Type B pancreatic cell (in vitro differentiated cells): ENCODE measurements at regions not wholly inside any gene's neighbourhood (a gene's known extent, or its start where the extent isn't known, plus 50 kb on each side); places are given as distances from the start of the nearest gene placed in this dataset.

ENCODE experiments used
- DNase-seq: peaks from one replicate; pipeline ENCODE4 v3.0.0; 2021; ENCODE audit warnings: mixed read lengths; ENCODE audit not compliant: unreplicated experiment; ENCODE audit errors: extremely low spot score
- H3K27ac Mint-ChIP-seq: 2 replicates; pipeline ENCODE4 v1.8.0; 2021; ENCODE audit warnings: mild to moderate bottlenecking, mixed read lengths
- H3K27me3 Mint-ChIP-seq: 2 replicates; pipeline ENCODE4 v1.8.0; 2021; ENCODE audit warnings: mixed read lengths
- H3K36me3 Mint-ChIP-seq: 2 replicates; pipeline ENCODE4 v1.8.0; 2021; ENCODE audit warnings: mixed read lengths
- H3K4me1 Mint-ChIP-seq: one replicate; pipeline ENCODE4 v1.8.0; 2021; ENCODE audit warnings: mixed read lengths; ENCODE audit not compliant: unreplicated experiment
- H3K4me3 Mint-ChIP-seq: 2 replicates; pipeline ENCODE4 v1.8.0; 2021; ENCODE audit warnings: mild to moderate bottlenecking, mixed read lengths
- H3K9me3 Mint-ChIP-seq: 2 replicates; pipeline ENCODE4 v1.8.0; 2021; ENCODE audit warnings: mixed read lengths
- CTCF ChIP-seq: fragments of 200-600 bp; sonication (generic); conservative IDR thresholded peaks from 2 replicates; pipeline ENCODE4 v1.5.0; 2021; ENCODE audit warnings: antibody characterized with exemption, mild to moderate bottlenecking

DNA sequence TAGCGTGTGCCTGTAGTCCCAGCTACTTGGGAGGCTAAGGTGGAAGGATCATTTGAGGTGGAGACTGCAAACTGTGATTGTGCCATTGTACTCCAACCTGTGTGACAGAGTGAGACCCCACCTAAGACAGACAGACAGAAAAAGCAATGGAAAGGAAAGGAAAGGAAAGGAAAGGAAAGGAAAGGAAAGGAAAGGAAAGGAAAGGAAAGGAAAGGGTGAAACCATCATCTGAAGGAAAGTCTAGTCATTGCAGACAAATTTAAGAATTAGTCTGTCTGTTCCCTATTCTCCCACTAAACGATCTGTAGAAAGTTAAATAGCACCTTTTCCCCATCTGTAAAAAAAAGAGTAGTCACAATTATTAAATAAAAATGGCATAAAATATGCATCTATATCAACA lies 91.1 kb upstream of the SKAP2 start:
- Mint-ChIP-seq H3K9me3 (no peaks in the 10 kb centered on the region), H3K4me3 (no peak overlapping the region), H3K27ac (no peak overlapping the region), H3K4me1 (peaks cover 3% of the 10 kb centered on the region), H3K36me3 (no peaks in the 10 kb centered on the region), H3K27me3 (no peaks in the 10 kb centered on the region)
- no peak for DNase-seq
- TF ChIP-seq CTCF, result no peak

GRCh38 chr7:26954951-26955350 lies 90.6 kb upstream of the SKAP2 start:
- no peaks in the 10 kb centered on the region for H3K9me3 Mint-ChIP-seq
- H3K4me1 Mint-ChIP-seq, result peaks cover 3% of the 10 kb centered on the region
- no peaks in the 10 kb centered on the region for H3K36me3 Mint-ChIP-seq
- no peak overlapping the region for H3K27ac Mint-ChIP-seq
- no peak for DNase-seq
- H3K4me3 Mint-ChIP-seq, result no peak overlapping the region
- H3K27me3 Mint-ChIP-seq, result no peaks in the 10 kb centered on the region
- TF ChIP-seq CTCF, result no peak

- Mint-ChIP-seq H3K36me3 (no peaks in the 10 kb centered on the region), H3K27me3 (no peaks in the 10 kb centered on the region), H3K27ac (no peak overlapping the region), H3K9me3 (no peaks in the 10 kb centered on the region), H3K4me1 (peaks cover 17% of the 10 kb centered on the region), H3K4me3 (no peak overlapping the region)
- no peak for DNase-seq
- TF ChIP-seq CTCF, result no peak
These were observed 87.1 kb upstream of the SKAP2 start for GRCh38 chr7:26951407-26951950.

- no peaks in the 10 kb centered on the region for H3K36me3 Mint-ChIP-seq
- TF ChIP-seq CTCF, result no peak
- no peak overlapping the region for H3K27ac Mint-ChIP-seq
- no peaks in the 10 kb centered on the region for H3K27me3 Mint-ChIP-seq
- H3K4me3 Mint-ChIP-seq, result no peak overlapping the region
- H3K9me3 Mint-ChIP-seq, result no peaks in the 10 kb centered on the region
- H3K4me1 Mint-ChIP-seq, result peaks cover 17% of the 10 kb centered on the region
- no peak for DNase-seq
These were observed 86.5 kb upstream of the SKAP2 start for GRCh38 chr7:26950889-26951288.

- H3K4me3 Mint-ChIP-seq, result no peak overlapping the region
- H3K4me1 Mint-ChIP-seq, result peaks cover 14% of the 10 kb centered on the region
- DNase-seq, result no peak
- no peaks in the 10 kb centered on the region for H3K36me3 Mint-ChIP-seq
- TF ChIP-seq CTCF, result no peak
- no peak overlapping the region for H3K27ac Mint-ChIP-seq
- H3K27me3 Mint-ChIP-seq, result peaks cover 2% of the 10 kb centered on the region
- no peaks in the 10 kb centered on the region for H3K9me3 Mint-ChIP-seq
These were observed 84.9 kb upstream of the SKAP2 start for GRCh38 chr7:26949319-26949718.

DNA sequence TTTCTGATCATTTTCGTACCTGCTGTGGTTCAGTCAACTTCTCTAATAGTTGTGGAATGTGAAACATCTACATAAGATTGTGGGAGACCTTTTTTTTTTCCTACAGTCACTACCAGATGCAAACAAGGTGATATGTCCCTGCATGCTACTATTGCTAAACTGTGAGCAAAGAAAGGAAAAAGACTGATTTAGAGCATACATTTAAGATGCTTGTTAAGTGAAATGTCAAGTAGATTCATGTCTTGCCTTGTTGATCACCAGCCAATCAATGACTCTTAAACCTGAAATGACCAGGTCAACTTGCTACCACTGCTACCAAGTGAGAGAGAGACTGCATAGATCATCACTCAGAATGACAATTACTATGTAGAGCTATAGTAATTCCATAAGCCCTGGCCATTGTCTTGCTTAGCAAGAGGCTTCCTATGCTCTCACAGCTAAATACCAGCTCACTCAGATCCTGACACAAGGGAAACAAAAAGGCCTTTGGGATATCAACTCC lies 84.3 kb upstream of the SKAP2 start:
- H3K4me1 Mint-ChIP-seq, result peaks cover 14% of the 10 kb centered on the region
- H3K4me3 Mint-ChIP-seq, result peak overlapping the region; percentile 8
- no peaks in the 10 kb centered on the region for H3K9me3 Mint-ChIP-seq
- peak overlapping the region; percentile 36 for H3K27ac Mint-ChIP-seq
- TF ChIP-seq CTCF, result no peak
- peaks cover 2% of the 10 kb centered on the region for H3K27me3 Mint-ChIP-seq
- no peak for DNase-seq
- no peaks in the 10 kb centered on the region for H3K36me3 Mint-ChIP-seq
